ENCODE measurements at regions not wholly inside any gene's neighbourhood (a gene's known extent, or its start where the extent isn't known, plus 50 kb on each side); places are given as distances from the start of the nearest gene placed in this dataset.
A peak's percentile ranks its signal among the peaks of the same experiment; 100 is the strongest.

- TF ChIP-seq ZNF277 (CRISPR knock-in tag; IDR thresholded peaks at IDR 0.05; ENCODE audit: borderline replicate concordance) (no peak), ZNF3 (CRISPR knock-in tag; IDR thresholded peaks at IDR 0.05) (no peak), TAF15 (IDR thresholded peaks at IDR 0.05; ENCODE audit: low read depth, low read length) (no peak), POLR3A (IDR thresholded peaks at IDR 0.05; ENCODE audit: borderline replicate concordance, extremely low read depth, insufficient read depth, insufficient read length) (no peak), LCOR (CRISPR knock-in tag; IDR thresholded peaks at IDR 0.05) (no peak), TCF7L2 (IDR thresholded peaks at IDR 0.05; ENCODE audit: low read depth, low read length) (no peak), FOS (IDR thresholded peaks at IDR 0.05; ENCODE audit: extremely low read depth, insufficient read length) (no peak), SMAD3 (CRISPR knock-in tag; conservative IDR thresholded peaks at IDR 0.05) (no peak), ZNF140 (CRISPR knock-in tag; IDR thresholded peaks at IDR 0.05) (no peak), PML (IDR thresholded peaks at IDR 0.05; ENCODE audit: low read length) (peak; percentile 98), CTCF (IDR thresholded peaks at IDR 0.05 in 2 of 3, conservative IDR thresholded peaks at IDR 0.05 in 1 of 3; ENCODE audit: insufficient read depth in 2 of 3, low read depth in 1 of 3, low read length in 3 of 3) (peak in 1 of 3 experiments; percentile 15; a peak in 1 of 6 replicates), RCOR1 (IDR thresholded peaks at IDR 0.05; ENCODE audit: borderline replicate concordance in 1 of 2, low read depth in 2 of 2, low read length in 2 of 2) (peak in 1 of 2 experiments; percentile 82; a peak in 2 of 4 replicates), CAMTA2 (CRISPR knock-in tag; conservative IDR thresholded peaks at IDR 0.05) (no peak), BRF2 (IDR thresholded peaks at IDR 0.05; ENCODE audit: borderline replicate concordance, insufficient read depth, insufficient read length) (no peak), PTBP1 (IDR thresholded peaks at IDR 0.05; ENCODE audit: low read depth, low read length) (no peak), TCFL5 (CRISPR knock-in tag; conservative IDR thresholded peaks at IDR 0.05) (no peak), CXXC5 (CRISPR knock-in tag; IDR thresholded peaks at IDR 0.05) (peak; percentile 47; the same call in 1 of the 2 replicates), WHSC1 (IDR thresholded peaks at IDR 0.05; ENCODE audit: low read length) (no peak), SIN3B (IDR thresholded peaks at IDR 0.05; ENCODE audit: low read depth) (no peak)
Measured at GRCh38 chr5:112549605-112550166, 130.6 kb upstream of the EPB41L4A start (continued).
